Activated effector memory CD4-positive, alpha-beta T cell treated with anti-CD3 and anti-CD28 coated beads, Interleukin-2, amount 50 U/mL, for 16 hours (primary cell): ENCODE measurements at regions not wholly inside any gene's neighbourhood (a gene's known extent, or its start where the extent isn't known, plus 50 kb on each side); places are given as distances from the start of the nearest gene placed in this dataset.
"Not testable (repeated sequence)": the region's sequence is repeated elsewhere in the genome, so short reads cannot be mapped to it uniquely, and the experiment has no call there.

Experiments
- DNase-seq: peaks from one replicate; pipeline ENCODE4 v3.0.0-alpha.2; 2020

GRCh38 chr18:14964406-14964805 is 216.4 kb downstream of the ANKRD30B start:
- DNase-seq, result no peak

GRCh38 chr18:14964976-14965375 is 217.0 kb downstream of the ANKRD30B start:
- not testable (repeated sequence) for DNase-seq

GRCh38 chr18:14965553-14965952 is 217.6 kb downstream of the ANKRD30B start:
- no peak for DNase-seq

- DNase-seq, result not testable (repeated sequence)
Observed at GRCh38 chr18:14967246-14967645, 219.3 kb downstream of the ANKRD30B start.

GRCh38 chr18:14969500-14969899 is 221.5 kb downstream of the ANKRD30B start:
- no peak for DNase-seq

GRCh38 chr18:14970027-14970426 is 222.1 kb downstream of the ANKRD30B start:
- DNase-seq, result no peak

- no peak for DNase-seq
Observed at GRCh38 chr18:14971461-14972185, 223.7 kb downstream of the ANKRD30B start.

- DNase-seq, result not testable (repeated sequence)
Observed at GRCh38 chr18:14973421-14973820, 225.4 kb downstream of the ANKRD30B start.

- no peak for DNase-seq
Observed at GRCh38 chr18:14974088-14974487, 226.1 kb downstream of the ANKRD30B start.

- DNase-seq, result no peak
Observed at GRCh38 chr18:14974576-14974975, 226.6 kb downstream of the ANKRD30B start.

GRCh38 chr18:14975431-14975830 is 227.5 kb downstream of the ANKRD30B start:
- no peak for DNase-seq

GRCh38 chr18:14976736-14977430 is 228.9 kb downstream of the ANKRD30B start:
- DNase-seq, result no peak

- no peak for DNase-seq
Observed at GRCh38 chr18:14978191-14978590, 230.2 kb downstream of the ANKRD30B start.

- no peak for DNase-seq
Observed at GRCh38 chr18:14978962-14979535, 231.1 kb downstream of the ANKRD30B start.

- no peak for DNase-seq
Observed at GRCh38 chr18:14979875-14980274, 231.9 kb downstream of the ANKRD30B start.

- not testable (repeated sequence) for DNase-seq
Observed at GRCh38 chr18:14984531-14984930, 236.6 kb downstream of the ANKRD30B start.

- not testable (repeated sequence) for DNase-seq
Observed at GRCh38 chr18:14985291-14986013, 237.5 kb downstream of the ANKRD30B start.

GRCh38 chr18:14987377-14987776 is 239.4 kb downstream of the ANKRD30B start:
- peak; percentile 30 for DNase-seq

- DNase-seq, result peak; percentile 53
Observed at GRCh38 chr18:14987960-14988710, 240.2 kb downstream of the ANKRD30B start.

GRCh38 chr18:14989569-14989968 is 241.6 kb downstream of the ANKRD30B start:
- DNase-seq, result not testable (repeated sequence)

- not testable (repeated sequence) for DNase-seq
Observed at GRCh38 chr18:14991934-14992445, 244.0 kb downstream of the ANKRD30B start.

- DNase-seq, result peak; percentile 57
Observed at GRCh38 chr18:14992758-14993157, 244.8 kb downstream of the ANKRD30B start.
